H1 (cell line): ENCODE measurements at regions not wholly inside any gene's neighbourhood (a gene's known extent, or its start where the extent isn't known, plus 50 kb on each side); places are given as distances from the start of the nearest gene placed in this dataset.

Experiments
- CTCF ChIA-PET: fragments of 300-600 bp; sonication (Branson Sonifier 250); formaldehyde crosslinking; loops from one replicate; lab custom pipeline; 2021; ENCODE audit not compliant: partially characterized antibody; lab: Charles Lee
- POLR2A ChIA-PET: fragments of 300-600 bp; sonication (Branson Sonifier 250); formaldehyde crosslinking; loops from one replicate; lab custom pipeline; 2021; ENCODE audit warnings: inconsistent platforms; ENCODE audit not compliant: partially characterized antibody; lab: Charles Lee
- DNase-seq, 2 experiments: peaks; one replicate each; pipeline versions ENCODE4 v3.0.0 to v3.0.0-alpha.2; 2010 to 2022; ENCODE audit warnings: low spot score in 2 of 2, low read depth in 1 of 2, mixed read lengths in 1 of 2
- FAIRE-seq: peaks from 2 replicates; lab custom pipeline; 2011; peaks lifted over from hg19 to GRCh38; lab: Jason Lieb, UNC
- H2AFZ ChIP-seq: 2 replicates; pipeline ENCODE4 v1.8.1; 2012; ENCODE audit warnings: low read length, inconsistent platforms
- H2AK5ac ChIP-seq: 2 replicates; pipeline ENCODE4 v1.6.1; 2013; ENCODE audit warnings: low read depth, low read length
- H2BK120ac ChIP-seq: replicated peaks from 2 replicates; pipeline ENCODE3; 2013; ENCODE audit warnings: low read depth, low read length, inconsistent platforms
- H2BK12ac ChIP-seq: 2 replicates; pipeline ENCODE4 v1.6.1; 2013; ENCODE audit warnings: low read depth, low read length
- H2BK15ac ChIP-seq: 2 replicates; pipeline ENCODE4 v1.6.1; 2013; ENCODE audit warnings: low read length
- H2BK20ac ChIP-seq: 2 replicates; pipeline ENCODE4 v1.6.1; 2013; ENCODE audit warnings: low read length
- H2BK5ac ChIP-seq: 2 replicates; pipeline ENCODE4 v1.6.1; 2013; ENCODE audit warnings: low read depth, low read length
- H3K14ac ChIP-seq: 2 replicates; pipeline ENCODE4 v1.6.1; 2013; ENCODE audit warnings: inconsistent platforms; ENCODE audit not compliant: insufficient read length
- H3K18ac ChIP-seq: 2 replicates; pipeline ENCODE4 v1.6.1; 2013; ENCODE audit warnings: low read length; ENCODE audit errors: extremely low read depth
- H3K23ac ChIP-seq: 2 replicates; pipeline ENCODE4 v1.6.1; 2013; ENCODE audit warnings: inconsistent platforms; ENCODE audit not compliant: insufficient read length
- H3K23me2 ChIP-seq: 2 replicates; pipeline ENCODE4 v1.6.1; 2013; ENCODE audit warnings: low read depth, low read length
- H3K27ac ChIP-seq: 2 replicates; pipeline ENCODE4 v1.6.1; 2011; ENCODE audit warnings: low read depth, low read length, inconsistent platforms
- H3K27me3 ChIP-seq, 4 experiments: replicated peaks in 1 of 4; 1 replicate in 1 of 4; 2 replicates in 3 of 4; pipeline versions ENCODE4 v1.6.1 to v1.8.1; 2011 to 2013; ENCODE audit warnings: low read length in 3 of 4, mild to moderate bottlenecking in 3 of 4, inconsistent platforms in 2 of 4, mixed read lengths in 2 of 4, moderate library complexity in 1 of 4; ENCODE audit not compliant: control insufficient read depth in 3 of 4, insufficient read depth in 3 of 4; ENCODE audit errors: extremely low read depth in 1 of 4
- H3K36me3 ChIP-seq, 4 experiments: 2 replicates each; pipeline versions ENCODE4 v1.6.1 to v1.8.1; 2011 to 2013; ENCODE audit warnings: mild to moderate bottlenecking in 4 of 4, low read length in 3 of 4, moderate library complexity in 2 of 4, control low read depth in 1 of 4, inconsistent platforms in 1 of 4; ENCODE audit not compliant: insufficient read depth in 4 of 4, control insufficient read depth in 2 of 4
- H3K4ac ChIP-seq: replicated peaks from 2 replicates; pipeline ENCODE3; 2013; ENCODE audit warnings: low read length, low read depth, mixed read lengths, inconsistent platforms; ENCODE audit not compliant: insufficient read length
- H3K4me1 ChIP-seq, 4 experiments: replicated peaks in 1 of 4; 1 replicate in 1 of 4; 2 replicates in 3 of 4; pipeline versions ENCODE4 v1.6.1 to v1.8.1; 2011 to 2013; ENCODE audit warnings: low read length in 3 of 4, inconsistent platforms in 2 of 4, mixed read lengths in 1 of 4; ENCODE audit not compliant: insufficient read depth in 4 of 4, control insufficient read depth in 3 of 4
- H3K4me2 ChIP-seq, 2 experiments: 2 replicates each; pipeline versions ENCODE4 v1.6.1 to v1.8.1; 2011 to 2013; ENCODE audit warnings: low read depth in 2 of 2, low read length in 2 of 2, control low read depth in 1 of 2, inconsistent platforms in 1 of 2, mild to moderate bottlenecking in 1 of 2; ENCODE audit not compliant: insufficient read depth in 1 of 2
- H3K4me3 ChIP-seq, 4 experiments: fragments of 200-600, 300-600 bp in 1 of 4; sonication (generic), shearing (Covaris generic), sonication (Bioruptor Twin) in 1 of 4; 2 replicates each; pipeline versions ENCODE4 v1.5.1 to v1.8.1; 2011 to 2016; ENCODE audit warnings: low read length in 4 of 4, low read depth in 3 of 4, control low read depth in 2 of 4, inconsistent platforms in 2 of 4, mild to moderate bottlenecking in 2 of 4, mixed read lengths in 1 of 4, moderate library complexity in 1 of 4; ENCODE audit not compliant: insufficient read depth in 2 of 4; ENCODE audit errors: extremely low read depth in 1 of 4
- H3K56ac ChIP-seq: replicated peaks from 2 replicates; pipeline ENCODE3; 2013; ENCODE audit warnings: low read depth, mild to moderate bottlenecking, mixed read lengths, low read length, inconsistent platforms; ENCODE audit not compliant: insufficient read length
- H3K79me1 ChIP-seq: 2 replicates; pipeline ENCODE4 v1.6.1; 2013; ENCODE audit warnings: low read depth, low read length, control low read depth
- H3K79me2 ChIP-seq, 2 experiments: 2 replicates each; pipeline versions ENCODE4 v1.6.1 to v1.8.1; 2012 to 2013; ENCODE audit warnings: low read length in 2 of 2, mild to moderate bottlenecking in 2 of 2, inconsistent platforms in 1 of 2; ENCODE audit not compliant: insufficient read depth in 2 of 2, control insufficient read depth in 1 of 2
- H3K9ac ChIP-seq, 4 experiments: replicated peaks in 1 of 4; 1 replicate in 1 of 4; 2 replicates in 3 of 4; pipeline versions ENCODE4 v1.6.1 to v1.8.1; 2011 to 2013; ENCODE audit warnings: low read depth in 3 of 4, low read length in 3 of 4, control low read depth in 2 of 4, mild to moderate bottlenecking in 2 of 4, moderate library complexity in 2 of 4, inconsistent platforms in 1 of 4; ENCODE audit errors: extremely low read depth in 1 of 4
- H3K9me3 ChIP-seq, 2 experiments: 2 replicates each; pipeline versions ENCODE4 v1.6.1 to v1.8.1; 2012 to 2013; ENCODE audit warnings: mild to moderate bottlenecking in 2 of 2, moderate library complexity in 2 of 2, control low read depth in 1 of 2, inconsistent platforms in 1 of 2, low read depth in 1 of 2, low read length in 1 of 2, mixed read lengths in 1 of 2; ENCODE audit not compliant: insufficient read depth in 2 of 2
- H4K20me1 ChIP-seq, 2 experiments: replicated peaks in 1 of 2; 2 replicates each; pipeline versions ENCODE3 to v1.8.1; 2011 to 2013; ENCODE audit warnings: inconsistent platforms in 2 of 2, low read length in 2 of 2, mild to moderate bottlenecking in 1 of 2; ENCODE audit not compliant: insufficient read depth in 2 of 2, control insufficient read depth in 1 of 2
- H4K5ac ChIP-seq: 2 replicates; pipeline ENCODE4 v1.6.1; 2013; ENCODE audit warnings: low read length, low read depth, mixed read lengths, inconsistent platforms; ENCODE audit not compliant: insufficient read length
- H4K8ac ChIP-seq: 2 replicates; pipeline ENCODE4 v1.8.0; 2013; ENCODE audit warnings: mild to moderate bottlenecking, moderate library complexity, low read length, inconsistent platforms; ENCODE audit not compliant: insufficient read depth; ENCODE audit errors: extremely low read depth
- H4K91ac ChIP-seq: replicated peaks from 2 replicates; pipeline ENCODE3; 2013; ENCODE audit warnings: low read length, mixed read lengths, inconsistent platforms; ENCODE audit not compliant: insufficient read length
- BCL11A ChIP-seq, 2 experiments: IDR thresholded peaks; one replicate each; pipeline ENCODE4 v1.6.1; 2011; ENCODE audit warnings: low read depth in 2 of 2, low read length in 2 of 2, mild to moderate bottlenecking in 2 of 2
- CTBP2 ChIP-seq: IDR thresholded peaks from 2 replicates; pipeline ENCODE4 v1.7.0; 2011; ENCODE audit warnings: borderline replicate concordance, mild to moderate bottlenecking, moderate library complexity, mixed read lengths, low read length; ENCODE audit not compliant: insufficient read depth, insufficient read length
- FOSL1 ChIP-seq: IDR thresholded peaks from 2 replicates; pipeline ENCODE4 v1.6.1; 2011; ENCODE audit warnings: mild to moderate bottlenecking, low read depth, low read length, moderate library complexity; ENCODE audit not compliant: insufficient read depth
- GABPA ChIP-seq: IDR thresholded peaks from 2 replicates; pipeline ENCODE4 v1.6.1; 2011; ENCODE audit warnings: mild to moderate bottlenecking, low read length, moderate library complexity, borderline replicate concordance; ENCODE audit not compliant: insufficient read depth
- JUN ChIP-seq: IDR thresholded peaks from 2 replicates; pipeline ENCODE4 v1.6.1; 2011; ENCODE audit warnings: low read depth, mild to moderate bottlenecking, improper control_type of control experiment, low read length
- NRF1 ChIP-seq: IDR thresholded peaks from 2 replicates; pipeline ENCODE4 v1.6.1; 2011; ENCODE audit warnings: mild to moderate bottlenecking, low read depth, low read length, improper control_type of control experiment
- POLR2A ChIP-seq, 2 experiments: IDR thresholded peaks; 1 replicate in 1 of 2; 2 replicates in 1 of 2; pipeline ENCODE4 v1.6.1; 2011; ENCODE audit warnings: low read depth in 2 of 2, low read length in 2 of 2, mild to moderate bottlenecking in 2 of 2; ENCODE audit errors: control extremely low read depth in 1 of 2
- SP4 ChIP-seq: IDR thresholded peaks from 2 replicates; pipeline ENCODE4 v1.6.1; 2012; ENCODE audit warnings: low read length, inconsistent platforms
- SUZ12 ChIP-seq: fragments of 200-600 bp; sonication (generic); IDR thresholded peaks from 2 replicates; pipeline ENCODE4 v1.6.1; 2012; ENCODE audit warnings: mild to moderate bottlenecking, inconsistent platforms, low read length, moderate library complexity, mixed read lengths
- YY1 ChIP-seq: IDR thresholded peaks from 2 replicates; pipeline ENCODE4 v1.6.1; 2011; ENCODE audit warnings: low read depth, mild to moderate bottlenecking, low read length
- WGBS, 2 experiments: shearing (Covaris generic) in 1 of 2; methylation state at CpG; one replicate each; pipeline versions ENCODE4 v1.1.6 to v1.1.7; 2013 to 2015; ENCODE audit warnings: low lambda C conversion rate in 2 of 2, mixed read lengths in 2 of 2, inconsistent platforms in 1 of 2, low coverage in 1 of 2, missing lambda C conversion rate in 1 of 2; ENCODE audit not compliant: insufficient replicate concordance in 2 of 2, insufficient coverage in 1 of 2, insufficient read length in 1 of 2; ENCODE audit errors: extremely low coverage in 1 of 2, missing lambda C conversion rate in 1 of 2; 5-methylcytosine and 5-hydroxymethylcytosine counted together

DNA sequence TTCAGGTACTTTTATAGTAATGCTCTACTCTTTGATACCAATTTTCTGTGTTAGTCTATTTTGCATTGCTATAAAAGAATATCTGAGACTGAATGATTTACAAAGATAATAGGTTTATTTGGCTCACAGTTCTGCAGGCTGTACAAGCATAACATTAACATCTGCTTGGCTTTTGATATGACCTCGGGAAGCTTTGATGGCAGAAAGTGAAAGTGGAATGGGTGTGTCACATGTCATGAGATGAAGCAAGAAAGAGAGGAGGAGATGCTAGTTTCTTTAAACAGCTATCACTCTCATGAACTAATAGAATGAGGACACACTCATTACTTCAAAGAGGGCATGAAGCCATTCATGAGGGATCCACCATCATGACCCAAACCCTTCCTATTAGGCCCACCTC is 270.9 kb upstream of the IL12B start:
- H4K91ac ChIP-seq = no peak overlapping the region
- no peak overlapping the region for H3K9ac ChIP-seq
- no peak overlapping the region for H2BK12ac ChIP-seq
- H3K9me3 ChIP-seq = peaks cover 16 to 18% of the 10 kb centered on the region in 2 experiments
- H2AK5ac ChIP-seq = no peak overlapping the region
- H3K23ac ChIP-seq = no peak overlapping the region
- WGBS, 2 experiments = 91% methylated on average over 1 of the region's 1 CpG; no CpG with 5 or more reads in 1 of the 2 experiments
- H3K79me1 ChIP-seq = no peaks in the 10 kb centered on the region; the same call in 1 of the 2 replicates
- no peak overlapping the region for H4K5ac ChIP-seq
- no peak for FAIRE-seq
- no peak overlapping the region for H2AFZ ChIP-seq
- DNase-seq = no peak
- H3K36me3 ChIP-seq = peaks cover 0 to 3% (median 0%) of the 10 kb centered on the region in 4 experiments; a peak in 2 of 8 replicates
- no peak overlapping the region for H3K14ac ChIP-seq
- no peak overlapping the region for H2BK15ac ChIP-seq
- no peaks in the 10 kb centered on the region for H3K23me2 ChIP-seq
- no peaks in the 10 kb centered on the region for H3K4me1 ChIP-seq
- H4K20me1 ChIP-seq = no peaks in the 10 kb centered on the region
- H2BK5ac ChIP-seq = no peak overlapping the region
- no peak overlapping the region for H3K4me3 ChIP-seq
- H4K8ac ChIP-seq = no peak overlapping the region
- H2BK120ac ChIP-seq = no peak overlapping the region
- H3K27me3 ChIP-seq = no peaks in the 10 kb centered on the region
- POLR2A ChIA-PET = no interaction called here
- TF ChIP-seq GABPA = no peak
- TF ChIP-seq NRF1 = no peak
- no peak for TF ChIP-seq FOSL1
- TF ChIP-seq YY1 = no peak
- TF ChIP-seq JUN = no peak
- no peak for TF ChIP-seq BCL11A (IDR thresholded peaks at IDR 0.05; ENCODE audit: low read depth in 2 of 2, low read length in 2 of 2)
- TF ChIP-seq POLR2A (IDR thresholded peaks at IDR 0.05; ENCODE audit: control extremely low read depth in 1 of 2, low read depth in 2 of 2, low read length in 2 of 2) = no peak
- TF ChIP-seq CTBP2 = no peak
- no peak for TF ChIP-seq SP4
- TF ChIP-seq SUZ12 = no peak
- no peak overlapping the region for H3K27ac ChIP-seq
- no peak overlapping the region for H3K4me2 ChIP-seq
- no peak overlapping the region for H3K18ac ChIP-seq
- no peaks in the 10 kb centered on the region; a peak in 1 of 4 replicates for H3K79me2 ChIP-seq
- H2BK20ac ChIP-seq = no peak overlapping the region
- H3K4ac ChIP-seq = no peak overlapping the region
- no peak overlapping the region for H3K56ac ChIP-seq
- CTCF ChIA-PET = interaction anchor here (1.3 kb wide), 1 partner anchor 160 kb away, joined by 3 read pairs; no protein-coding TSS in a partner anchor
